HG02938 (cell line): ENCODE measurements at regions not wholly inside any gene's neighbourhood (a gene's known extent, or its start where the extent isn't known, plus 50 kb on each side); places are given as distances from the start of the nearest gene placed in this dataset.
A peak's percentile ranks its signal among the peaks of the same experiment; 100 is the strongest.
"Not testable (repeated sequence)": the region's sequence is repeated elsewhere in the genome, so short reads cannot be mapped to it uniquely, and the experiment has no call there.

Experiments
- ATAC-seq: cut with Tn5 transposase; IDR thresholded peaks from one replicate; pipeline ENCODE4 v1.9.1; 2021; ENCODE audit warnings: mild to moderate bottlenecking, moderate library complexity; ENCODE audit not compliant: unreplicated experiment

DNA sequence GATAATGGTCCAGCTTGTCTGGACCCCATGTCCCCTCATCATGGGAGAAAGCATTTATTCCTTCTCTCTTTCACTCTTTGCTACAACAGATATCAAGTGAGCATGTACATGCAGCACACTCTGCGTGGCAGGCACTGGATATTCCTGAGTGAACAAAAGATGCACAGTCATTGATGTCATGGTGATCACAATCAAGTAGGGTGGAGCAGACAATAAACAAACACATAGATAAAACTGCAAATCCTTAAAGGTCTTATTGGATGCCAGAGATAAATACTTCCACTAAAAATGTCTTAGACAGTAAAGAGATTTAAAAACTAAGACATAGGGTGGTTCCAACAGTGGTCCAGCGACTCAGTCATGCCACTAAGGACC lies 178.0 kb downstream of the ZC3H11B start:
- no peak for ATAC-seq

DNA sequence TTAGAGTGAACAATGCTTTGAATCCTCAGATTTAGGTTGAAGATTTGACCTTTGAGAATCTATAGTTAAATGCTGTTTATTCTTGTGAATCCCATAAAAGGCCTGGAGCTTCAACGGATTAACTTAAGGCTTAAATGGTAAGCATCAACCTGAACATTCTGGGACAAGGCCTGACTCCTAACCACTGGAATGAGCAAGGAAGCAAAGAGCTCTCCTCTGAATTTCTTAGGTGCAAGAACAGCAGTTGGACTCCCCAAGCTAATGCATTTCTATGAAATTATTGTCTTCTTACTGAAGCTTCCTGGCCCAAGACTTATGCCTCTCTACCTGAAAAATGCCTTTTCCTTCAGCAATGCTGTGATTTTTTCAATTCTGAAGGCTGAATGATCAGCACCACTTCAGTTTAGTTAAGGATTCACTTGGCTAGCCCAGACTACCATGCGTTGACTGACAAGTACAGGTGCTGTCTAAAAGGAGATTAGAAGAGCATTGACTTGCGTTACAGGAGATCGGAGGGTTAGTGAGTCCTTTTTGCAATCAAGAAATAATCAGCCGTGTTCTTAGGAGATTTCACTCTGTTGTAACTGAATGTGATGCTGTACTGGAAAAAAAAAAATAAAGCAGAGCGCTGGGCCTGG lies 178.5 kb downstream of the ZC3H11B start:
- ATAC-seq: no peak

DNA sequence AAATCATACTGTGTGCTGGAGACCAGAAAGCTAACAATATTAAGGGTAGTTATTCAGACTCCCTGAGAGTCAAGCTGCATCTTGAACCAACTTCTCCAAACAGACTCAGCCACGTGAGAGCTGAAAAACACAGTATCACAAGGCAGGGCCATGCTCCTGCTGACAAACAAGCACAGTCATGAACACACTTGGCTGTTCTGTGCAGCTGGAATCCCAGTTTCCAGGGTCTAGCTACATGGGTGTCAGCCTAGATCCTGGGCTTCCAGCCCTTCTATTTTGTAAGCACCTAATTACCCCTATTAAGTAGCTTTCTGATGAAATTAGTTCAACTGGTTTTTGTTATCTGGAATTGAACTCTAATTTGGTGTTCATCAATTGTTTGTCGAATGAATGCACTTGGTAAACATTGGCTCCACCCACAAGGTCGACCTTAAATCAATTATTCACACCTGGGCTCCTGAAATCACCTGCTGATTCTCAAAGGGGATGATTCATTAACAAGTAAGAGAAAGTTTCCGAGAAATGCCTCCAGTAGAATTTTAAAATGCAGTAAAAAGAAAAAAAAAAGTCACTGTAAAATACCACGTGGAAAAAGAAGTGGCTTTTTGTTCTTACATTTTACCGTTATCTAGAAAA lies 179.3 kb downstream of the ZC3H11B start:
- ATAC-seq: no peak

DNA sequence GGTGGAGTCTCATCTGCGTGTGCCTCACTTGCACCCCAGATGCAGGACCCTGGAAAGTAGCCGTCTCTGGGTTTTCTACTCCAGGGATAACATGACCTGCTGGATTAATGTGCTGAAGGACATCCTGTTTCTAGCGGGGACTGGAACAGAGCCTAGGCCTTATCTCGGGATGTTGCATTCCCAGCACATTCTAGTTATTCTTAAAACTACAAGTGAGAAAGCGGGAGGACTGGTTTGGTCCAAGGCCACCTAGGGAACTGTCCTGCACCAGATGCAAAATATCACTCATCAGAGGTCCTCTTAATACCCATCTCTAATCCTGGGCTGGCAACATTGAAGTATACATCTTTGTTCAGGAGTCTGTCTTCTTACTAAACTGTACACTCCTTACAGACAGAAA lies 179.9 kb downstream of the ZC3H11B start:
- ATAC-seq: no peak

DNA sequence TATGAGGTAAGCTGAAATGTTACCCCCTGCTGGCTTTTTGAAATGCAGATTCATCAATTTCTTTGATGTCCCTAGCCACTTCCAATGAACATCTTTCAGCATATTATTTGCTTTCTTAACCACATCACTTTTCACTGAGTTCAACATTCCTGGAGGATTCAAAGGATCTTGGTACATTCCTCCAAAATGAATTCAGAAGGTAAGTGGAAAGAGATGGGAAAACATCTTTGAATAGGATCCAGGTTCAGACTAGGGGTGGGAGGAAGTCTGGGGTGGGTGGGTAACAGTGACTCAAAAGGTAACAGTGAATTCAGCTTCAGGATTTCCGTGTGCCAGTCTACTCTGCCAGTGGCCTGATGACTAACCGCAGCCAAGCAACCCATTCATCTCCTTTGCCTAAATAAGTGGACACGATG lies 180.7 kb downstream of the ZC3H11B start:
- ATAC-seq: no peak

DNA sequence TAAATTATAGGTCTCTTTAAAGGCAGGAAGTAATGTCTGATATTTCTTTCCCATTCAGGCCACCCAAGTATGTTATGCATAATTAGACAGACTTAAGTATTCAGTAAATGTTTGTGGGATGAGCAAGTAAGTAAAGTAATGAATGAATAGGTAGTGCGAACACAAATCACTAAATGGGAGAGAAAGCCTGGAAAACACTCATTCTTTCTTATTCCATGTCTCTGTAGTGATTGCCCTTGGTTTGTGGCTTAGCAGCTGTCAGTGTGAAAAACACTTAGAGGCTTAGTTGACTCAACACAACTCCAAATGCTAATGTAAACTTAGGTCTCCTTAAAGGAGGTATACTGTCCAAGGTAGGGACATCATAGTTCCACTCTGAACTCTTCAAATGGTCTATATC lies 182.5 kb downstream of the ZC3H11B start:
- no peak for ATAC-seq

DNA sequence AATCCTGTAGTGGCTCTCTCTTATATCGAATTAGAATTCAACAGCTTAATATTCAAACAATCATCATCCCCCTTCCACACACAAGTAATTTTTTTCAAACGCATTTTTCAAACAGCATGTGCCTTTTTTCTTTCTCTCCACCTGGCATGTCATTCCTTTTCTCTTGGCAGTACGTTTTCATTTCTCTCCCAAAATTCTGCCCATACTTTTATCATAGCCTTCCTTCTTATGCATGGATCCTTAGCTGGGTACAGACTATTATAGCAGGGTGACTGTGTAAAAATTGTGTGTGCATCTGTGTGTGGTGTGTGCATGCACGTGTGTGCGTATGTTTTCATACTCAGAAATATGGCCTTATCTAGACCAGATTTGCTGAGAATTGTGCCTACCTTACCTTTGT lies 184.3 kb downstream of the ZC3H11B start:
- no peak for ATAC-seq

DNA sequence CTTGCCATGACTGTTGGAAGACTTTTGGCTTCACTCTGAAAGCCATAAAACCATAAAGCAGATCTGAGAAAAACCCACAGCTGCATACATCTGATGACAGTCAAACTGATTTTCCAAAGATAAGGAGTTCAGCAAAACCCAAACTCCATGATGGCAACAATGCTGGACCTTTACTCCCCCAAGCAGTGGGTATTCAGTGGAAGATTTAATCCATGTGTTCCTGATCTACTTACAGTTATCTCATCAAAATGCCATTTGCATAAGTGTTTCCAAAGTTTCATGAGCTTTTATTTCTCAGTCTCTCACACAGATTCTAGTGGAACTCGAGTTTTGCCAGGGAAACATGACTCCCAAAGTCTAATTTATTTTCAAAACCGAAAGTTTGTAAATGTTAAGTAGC lies 184.9 kb downstream of the ZC3H11B start:
- no peak for ATAC-seq

DNA sequence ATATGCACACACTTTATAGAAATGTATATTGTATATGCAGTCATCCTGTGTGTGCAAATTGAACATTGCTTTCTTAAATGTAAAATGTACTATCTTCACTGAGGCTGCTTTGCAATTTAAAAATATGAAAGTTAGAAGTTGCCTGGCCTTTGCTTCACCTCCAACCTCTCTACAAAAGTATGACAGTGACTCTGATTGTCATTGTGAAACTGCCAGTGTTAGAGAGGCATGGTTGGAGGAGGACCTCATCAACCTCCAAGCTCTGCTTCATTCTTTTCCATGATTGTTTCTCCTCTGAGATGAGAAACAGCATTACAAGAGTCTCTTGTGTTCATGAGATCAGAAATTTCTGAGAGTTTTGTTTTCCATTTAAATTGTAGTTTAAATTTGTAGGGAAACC lies 185.5 kb downstream of the ZC3H11B start:
- ATAC-seq: no peak

DNA sequence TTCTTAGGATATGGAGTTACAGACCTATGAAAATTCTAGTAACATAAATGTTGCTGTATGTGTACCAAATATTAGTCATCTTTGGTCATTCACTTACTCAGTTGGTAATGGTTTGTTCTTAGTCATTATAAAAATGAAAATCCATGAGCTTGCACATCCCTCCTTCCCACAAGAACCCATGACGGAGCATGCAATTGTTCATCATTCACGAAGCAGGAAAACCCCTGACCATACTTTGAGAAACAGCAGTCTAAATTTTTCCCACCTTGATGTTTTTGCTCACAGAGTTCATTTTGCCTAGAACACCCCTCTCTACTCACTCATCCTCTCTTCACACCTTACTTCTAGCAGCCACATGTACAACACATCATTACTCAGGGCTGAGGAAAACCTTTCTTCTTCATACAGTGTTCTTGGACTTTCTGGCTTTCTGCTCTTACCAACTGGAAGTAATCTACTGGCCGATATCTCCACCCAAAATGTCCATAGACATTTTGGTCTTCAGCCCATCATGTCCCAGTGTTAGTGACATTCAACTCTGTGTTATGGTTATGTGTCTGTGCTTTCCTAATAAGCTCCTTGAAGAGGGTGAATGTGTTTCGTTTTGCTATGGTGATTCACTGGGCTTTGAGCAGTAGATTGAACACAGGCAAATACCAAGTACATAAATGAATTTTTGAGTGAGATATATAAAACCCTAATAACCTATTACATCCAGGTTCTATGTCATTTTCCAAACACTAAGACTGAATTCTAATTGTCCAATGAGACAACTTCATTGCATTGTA lies 189.9 kb downstream of the ZC3H11B start:
- peak; percentile 52 for ATAC-seq

DNA sequence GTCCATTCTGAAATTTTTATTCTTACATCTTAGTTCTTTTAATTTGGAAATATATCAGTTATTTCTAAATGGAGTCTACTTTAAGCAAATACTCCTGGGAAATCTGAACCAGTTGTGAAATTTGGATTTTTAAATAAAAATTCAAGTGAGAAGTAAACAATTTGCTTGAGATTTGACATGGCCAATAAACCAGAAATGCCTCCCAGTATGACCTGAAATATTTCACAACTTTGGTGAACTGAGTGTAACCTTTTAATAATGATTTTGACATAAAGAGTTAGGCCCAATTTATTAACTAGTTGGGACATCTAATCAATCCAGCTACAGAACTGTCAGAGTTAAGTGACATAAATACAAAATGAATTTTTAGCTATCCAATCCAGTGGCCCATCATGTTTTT lies 192.0 kb downstream of the ZC3H11B start:
- ATAC-seq: no peak

DNA sequence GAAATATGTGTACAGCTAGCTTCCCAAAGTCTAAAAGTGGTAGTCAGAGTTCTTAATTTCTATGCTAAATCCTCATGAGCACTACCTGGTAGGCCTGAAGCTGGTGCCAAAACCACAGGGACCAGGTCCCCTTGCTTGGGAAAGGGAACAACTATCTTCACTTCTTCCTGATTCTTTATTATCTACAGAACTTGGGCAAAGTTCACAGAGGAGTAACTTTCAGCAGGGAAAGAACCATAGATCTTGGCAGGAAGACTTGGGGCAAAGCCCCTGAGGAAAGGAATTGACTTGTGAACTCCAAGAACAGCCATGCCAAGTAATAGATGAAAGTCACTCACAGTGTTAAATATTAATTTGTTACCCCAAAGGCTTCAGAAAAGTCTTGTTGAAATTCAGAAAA lies 193.0 kb downstream of the ZC3H11B start:
- ATAC-seq: no peak

DNA sequence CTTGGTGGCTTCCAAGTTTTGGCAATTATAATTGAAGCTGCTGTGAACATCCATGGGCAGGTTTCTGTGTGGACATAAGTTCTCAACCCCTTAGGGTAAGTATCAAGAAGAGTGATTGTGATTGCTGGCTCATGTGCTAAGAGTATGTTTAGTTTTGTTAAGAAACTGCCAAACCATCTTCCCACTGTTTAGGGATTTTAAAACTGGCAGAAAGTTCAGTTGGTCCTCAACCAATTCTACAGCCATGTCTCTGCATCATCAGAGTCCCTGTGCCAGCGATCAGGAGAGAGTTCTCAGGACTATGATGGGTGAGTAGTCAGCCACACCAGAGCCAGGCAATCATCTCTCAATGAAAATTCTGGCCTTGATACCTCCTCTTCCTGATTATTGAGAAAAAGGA lies 193.8 kb downstream of the ZC3H11B start:
- ATAC-seq: no peak

DNA sequence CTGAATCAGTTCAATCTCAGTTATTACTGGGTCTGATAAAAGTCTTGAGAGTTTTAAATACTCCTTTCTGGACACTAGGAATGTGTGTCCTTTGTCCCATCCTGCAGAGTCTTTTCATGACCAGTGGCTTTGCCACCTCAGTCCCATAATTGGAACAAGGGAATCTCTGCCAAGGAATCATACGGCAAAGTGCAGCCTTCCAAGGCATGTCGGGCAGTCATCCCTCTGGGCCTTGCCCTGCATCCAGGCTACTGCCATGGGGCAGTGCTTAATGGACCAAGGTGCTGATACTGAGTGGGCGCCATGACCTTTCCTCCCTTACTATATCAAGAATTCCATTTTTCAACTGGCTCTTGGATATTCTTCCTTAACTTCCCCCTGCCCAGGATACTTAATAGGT lies 195.3 kb downstream of the ZC3H11B start:
- ATAC-seq: no peak

DNA sequence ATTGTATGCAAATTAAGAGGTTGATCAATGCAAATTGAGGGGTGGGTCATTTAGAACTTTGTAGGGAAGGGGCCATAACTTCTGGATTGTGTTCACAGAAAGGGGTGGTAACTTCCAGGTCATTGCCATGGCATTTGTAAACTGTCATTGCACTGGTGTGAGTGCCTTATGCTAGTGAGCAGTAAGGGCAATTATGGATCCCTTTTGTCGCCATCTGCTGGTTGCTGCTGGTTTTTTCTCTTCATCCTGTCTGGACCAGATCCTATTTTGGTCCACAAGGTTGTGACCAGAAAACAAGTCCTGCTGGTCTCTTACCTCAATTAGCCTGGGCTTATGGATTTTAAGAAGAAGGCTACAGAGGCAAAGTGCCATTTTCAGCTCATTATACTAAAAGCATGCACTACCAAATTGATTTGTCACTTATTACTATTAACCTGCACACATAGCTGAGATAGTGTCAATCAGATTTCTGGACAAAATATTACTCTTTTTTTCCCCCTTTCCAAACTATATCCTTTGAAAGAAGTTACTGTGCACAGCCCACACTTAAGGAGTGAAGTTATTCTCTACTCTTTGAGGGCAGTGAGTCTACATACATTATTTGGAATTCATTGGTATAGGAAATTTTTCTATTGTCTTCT lies 196.2 kb downstream of the ZC3H11B start:
- ATAC-seq: peak; percentile 93

DNA sequence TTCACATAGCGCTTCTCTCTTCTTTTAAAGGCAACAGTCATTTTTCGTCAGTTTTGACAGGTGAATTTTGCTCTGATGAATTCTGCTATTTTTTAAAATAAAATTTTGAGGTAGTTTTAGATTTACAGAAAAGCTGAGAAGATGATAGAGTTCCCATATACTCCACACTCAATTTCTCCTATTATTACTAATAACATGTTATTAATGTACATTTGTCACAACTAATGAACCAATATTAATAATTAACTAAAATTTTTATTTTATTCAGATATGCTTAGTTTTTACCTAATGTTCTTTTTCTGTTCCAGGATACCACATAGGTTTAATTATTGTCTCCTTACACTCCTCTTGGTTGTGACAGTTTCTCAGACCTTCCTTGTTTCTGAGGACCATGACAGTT lies 197.0 kb downstream of the ZC3H11B start:
- ATAC-seq: no peak

DNA sequence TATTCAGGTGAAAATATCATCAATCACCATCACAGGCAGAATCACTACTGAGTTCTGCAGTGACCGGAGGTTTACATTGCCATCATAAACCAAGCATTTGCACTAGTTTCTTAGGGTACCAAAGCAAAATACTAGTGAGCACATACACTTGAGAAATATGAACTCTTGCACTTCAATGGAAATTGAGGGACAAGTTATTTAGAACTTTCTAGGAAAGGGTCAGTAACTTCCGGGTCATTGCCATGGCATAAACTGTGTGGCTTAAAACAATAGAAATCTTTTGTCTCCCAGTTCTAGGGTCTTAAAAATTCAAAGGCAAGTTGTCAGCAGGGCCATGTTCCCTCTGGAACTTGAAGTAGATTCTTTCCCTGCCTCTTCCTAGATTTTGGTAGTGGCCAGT lies 197.5 kb downstream of the ZC3H11B start:
- no peak for ATAC-seq

DNA sequence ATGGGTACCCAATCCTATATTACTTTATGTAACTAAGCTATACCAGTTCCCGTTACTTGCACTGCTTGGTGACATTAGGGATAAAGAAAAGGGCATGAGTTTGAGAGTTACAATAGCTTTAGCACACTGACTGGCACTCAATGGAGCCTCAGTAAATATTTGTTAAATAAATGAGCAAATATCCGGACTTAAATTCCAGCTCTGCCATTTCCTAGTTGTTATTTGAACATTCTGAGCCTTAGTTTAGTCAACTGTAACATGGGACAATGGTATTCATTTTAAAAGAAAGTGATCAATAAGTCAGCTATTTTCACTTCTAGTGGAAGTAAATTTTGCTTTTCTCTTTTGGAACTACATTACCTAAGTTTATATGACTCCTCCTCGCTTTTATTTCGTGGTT lies 198.7 kb downstream of the ZC3H11B start:
- no peak for ATAC-seq

DNA sequence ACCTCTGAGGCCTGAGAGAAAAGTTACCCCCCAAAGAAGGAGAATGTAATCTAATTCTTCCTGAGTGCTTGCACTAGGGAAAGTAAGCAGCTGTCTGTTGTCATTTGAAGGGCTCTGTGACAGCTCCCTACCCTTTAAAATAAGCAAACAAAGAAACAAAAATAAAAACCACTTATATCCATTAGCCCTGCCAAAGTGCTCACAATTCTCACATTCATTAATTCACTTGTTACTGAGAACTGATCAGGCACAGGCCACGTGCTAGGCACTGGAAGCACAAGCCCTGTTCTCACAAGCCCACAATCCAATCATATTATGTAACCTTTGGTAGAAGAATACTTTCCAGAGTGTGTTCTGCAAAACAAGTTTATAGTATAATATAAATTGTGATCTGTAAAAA lies 199.4 kb downstream of the ZC3H11B start:
- no peak for ATAC-seq

DNA sequence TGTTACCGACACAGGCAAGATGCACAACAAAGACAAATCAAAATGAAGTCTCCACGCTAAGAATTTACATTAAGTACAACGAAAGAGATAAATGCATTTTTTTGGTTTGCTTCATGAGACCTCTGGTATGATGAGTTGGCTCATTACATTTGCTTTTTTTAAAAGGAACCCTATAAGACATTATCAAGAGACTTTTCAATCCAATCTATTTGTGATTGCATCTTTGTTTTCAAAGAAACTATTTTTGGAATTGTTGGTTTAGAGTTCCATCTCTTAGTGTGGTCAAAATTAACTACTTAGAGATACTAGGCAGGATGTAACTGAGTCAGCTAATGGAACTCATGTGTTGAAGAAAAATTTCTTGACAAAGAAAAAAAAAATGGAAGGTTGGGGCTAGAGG lies 200.1 kb downstream of the ZC3H11B start:
- no peak for ATAC-seq

DNA sequence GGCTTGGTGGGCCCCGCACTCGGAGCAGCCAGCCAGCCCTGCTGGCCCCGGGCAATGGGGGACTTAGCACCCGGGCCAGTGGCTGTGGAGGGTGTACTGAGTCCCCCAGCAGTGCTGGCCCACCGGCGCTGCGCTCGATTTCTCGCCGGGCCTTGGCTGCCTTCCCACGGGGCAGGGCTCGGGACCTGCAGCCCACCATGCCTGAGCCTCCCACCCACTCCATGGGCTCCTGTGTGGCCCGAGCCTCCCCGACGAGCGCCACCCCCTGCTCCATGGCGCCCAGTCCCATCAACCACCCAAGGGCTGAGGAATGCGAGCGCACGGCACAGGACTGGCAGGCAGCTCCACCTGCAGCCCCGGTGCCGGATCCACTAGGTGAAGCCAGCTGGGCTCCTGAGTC lies 202.2 kb downstream of the ZC3H11B start:
- not testable (repeated sequence) for ATAC-seq
